HUES6 (cell line): ENCODE measurements at regions not wholly inside any gene's neighbourhood (a gene's known extent, or its start where the extent isn't known, plus 50 kb on each side); places are given as distances from the start of the nearest gene placed in this dataset.
"Not testable (repeated sequence)": the region's sequence is repeated elsewhere in the genome, so short reads cannot be mapped to it uniquely, and the experiment has no call there.

Source experiments
- H3K27ac ChIP-seq: 2 replicates; pipeline ENCODE4 v1.7.0; 2013; ENCODE audit warnings: low read depth, mild to moderate bottlenecking, low read length, inconsistent platforms
- H3K27me3 ChIP-seq: 2 replicates; pipeline ENCODE4 v1.6.1; 2013; ENCODE audit warnings: low read length; ENCODE audit not compliant: control insufficient read depth, insufficient read depth
- H3K36me3 ChIP-seq: 2 replicates; pipeline ENCODE4 v1.6.1; 2013; ENCODE audit warnings: low read length; ENCODE audit not compliant: control insufficient read depth, insufficient read depth
- H3K4me1 ChIP-seq: 2 replicates; pipeline ENCODE4 v1.6.1; 2013; ENCODE audit warnings: low read length; ENCODE audit not compliant: control insufficient read depth, insufficient read depth
- H3K4me3 ChIP-seq: 2 replicates; pipeline ENCODE4 v1.5.1; 2013; ENCODE audit warnings: low read depth, low read length
- H3K9ac ChIP-seq: one replicate; pipeline ENCODE4 v1.6.1; 2013; ENCODE audit warnings: mild to moderate bottlenecking, low read length
- H3K9me3 ChIP-seq: 2 replicates; pipeline ENCODE4 v1.6.1; 2013; ENCODE audit warnings: low read depth, low read length; ENCODE audit not compliant: control insufficient read depth, insufficient read depth

GRCh38 chr4:97110506-97110905 is 1032.8 kb downstream of the STPG2 start:
- no peak overlapping the region for H3K27ac ChIP-seq
- no peaks in the 10 kb centered on the region for H3K9me3 ChIP-seq
- no peaks in the 10 kb centered on the region for H3K4me1 ChIP-seq
- no peak overlapping the region for H3K4me3 ChIP-seq
- H3K27me3 ChIP-seq = no peaks in the 10 kb centered on the region
- no peaks in the 10 kb centered on the region; the same call in 1 of the 2 replicates for H3K36me3 ChIP-seq
- H3K9ac ChIP-seq = no peak overlapping the region

- no peaks in the 10 kb centered on the region for H3K27me3 ChIP-seq
- H3K9me3 ChIP-seq = peaks cover 6% of the 10 kb centered on the region; the same call in 1 of the 2 replicates
- no peak overlapping the region for H3K27ac ChIP-seq
- no peak overlapping the region for H3K9ac ChIP-seq
- H3K4me1 ChIP-seq = peaks cover 3% of the 10 kb centered on the region; the same call in 1 of the 2 replicates
- peaks cover 18% of the 10 kb centered on the region; the same call in 1 of the 2 replicates for H3K36me3 ChIP-seq
- no peak overlapping the region for H3K4me3 ChIP-seq
Observed at GRCh38 chr4:97116511-97116910, 1026.8 kb downstream of the STPG2 start.

- Histone ChIP-seq H3K27me3 (no peaks in the 10 kb centered on the region), H3K9me3 (peaks cover 18% of the 10 kb centered on the region), H3K27ac (0 out of 2 replicates have a peak overlapping the region, but pooled peaks have one; percentile 6), H3K4me3 (no peak overlapping the region), H3K4me1 (peaks cover 15% of the 10 kb centered on the region), H3K36me3 (peaks cover 20% of the 10 kb centered on the region; the same call in 1 of the 2 replicates), H3K9ac (no peak overlapping the region)
Observed at GRCh38 chr4:97121493-97121892, 1021.8 kb downstream of the STPG2 start.

DNA sequence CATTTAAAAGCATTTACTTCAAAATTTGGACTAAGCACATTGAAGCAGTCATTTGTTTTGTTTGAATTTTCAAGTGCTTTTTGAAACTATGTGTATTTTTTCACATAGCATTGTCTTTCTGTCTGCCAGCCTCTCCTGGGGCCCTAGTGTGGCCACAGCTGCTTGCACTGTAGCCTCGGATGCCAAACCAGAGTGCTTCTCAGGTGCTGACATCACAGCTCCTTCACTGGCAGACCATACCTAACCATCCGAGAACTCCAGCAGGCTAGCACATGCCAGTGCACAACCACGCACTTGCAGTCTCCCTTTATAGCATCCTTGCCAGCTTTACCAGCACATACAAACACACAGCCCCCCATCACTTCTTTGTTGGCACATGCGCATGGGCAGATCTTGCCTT is 1019.7 kb downstream of the STPG2 start:
- Histone ChIP-seq H3K27me3 (no peaks in the 10 kb centered on the region), H3K9me3 (peaks cover 18% of the 10 kb centered on the region), H3K4me3 (no peak overlapping the region), H3K9ac (no peak overlapping the region), H3K27ac (no peak overlapping the region), H3K36me3 (peaks cover 23% of the 10 kb centered on the region; the same call in 1 of the 2 replicates), H3K4me1 (peaks cover 15% of the 10 kb centered on the region)

GRCh38 chr4:97132435-97132834 is 1010.8 kb downstream of the STPG2 start:
- H3K4me3 ChIP-seq = no peak overlapping the region
- H3K27ac ChIP-seq = no peak overlapping the region
- peaks cover 5% of the 10 kb centered on the region for H3K9me3 ChIP-seq
- no peaks in the 10 kb centered on the region for H3K27me3 ChIP-seq
- H3K9ac ChIP-seq = no peak overlapping the region
- no peaks in the 10 kb centered on the region for H3K4me1 ChIP-seq
- peaks cover 43% of the 10 kb centered on the region; the same call in 1 of the 2 replicates for H3K36me3 ChIP-seq

DNA sequence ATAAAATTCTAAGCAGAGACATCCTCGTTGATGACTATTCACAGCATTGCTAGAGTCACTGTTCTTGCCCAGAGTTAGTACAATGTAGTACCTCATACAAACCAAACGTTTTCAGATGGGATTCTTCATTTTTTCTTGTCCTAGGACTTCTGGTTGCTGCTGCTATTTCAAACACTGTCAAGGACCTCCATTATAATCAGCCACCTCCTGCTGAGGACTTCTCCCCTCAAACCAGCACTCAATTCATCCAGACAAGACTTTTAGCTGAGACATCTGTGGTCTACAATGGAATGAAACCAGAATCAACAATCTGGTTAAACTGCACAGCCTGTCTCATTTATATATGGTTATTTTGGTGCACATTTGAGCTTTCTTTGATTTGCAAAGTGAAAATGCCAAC is 1008.8 kb downstream of the STPG2 start:
- Histone ChIP-seq H3K9me3 (peaks cover 20% of the 10 kb centered on the region), H3K27me3 (no peaks in the 10 kb centered on the region), H3K9ac (no peak overlapping the region), H3K4me1 (no peaks in the 10 kb centered on the region), H3K36me3 (peaks cover 54% of the 10 kb centered on the region), H3K27ac (no peak overlapping the region), H3K4me3 (no peak overlapping the region)

DNA sequence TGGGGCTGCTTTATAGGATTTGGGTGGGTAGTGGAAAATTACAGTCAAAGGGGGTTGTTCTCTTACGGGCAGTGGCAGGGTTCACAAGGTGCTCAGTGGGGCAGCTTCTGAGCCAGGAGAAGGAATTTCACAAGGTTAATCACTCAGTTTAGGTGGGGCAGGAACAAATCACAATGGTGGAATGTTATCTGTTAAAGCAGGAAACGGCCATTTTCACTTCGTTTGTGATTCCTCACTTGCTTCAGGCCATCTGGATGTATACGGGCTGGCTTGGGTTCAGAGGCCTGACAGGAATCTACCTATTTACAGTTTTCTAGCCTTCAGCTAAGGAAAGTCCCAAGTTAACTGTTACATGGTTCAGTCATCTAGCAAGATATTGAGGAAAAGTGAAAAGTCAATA is 1003.5 kb downstream of the STPG2 start:
- Histone ChIP-seq H3K9me3 (peaks cover 21% of the 10 kb centered on the region), H3K4me1 (peaks cover 31% of the 10 kb centered on the region), H3K4me3 (peak overlapping the region; percentile 45; the same call in 1 of the 2 replicates), H3K9ac (peak overlapping the region; percentile 38), H3K27ac (no peak overlapping the region; the same call in 1 of the 2 replicates), H3K27me3 (no peaks in the 10 kb centered on the region), H3K36me3 (peaks cover 32% of the 10 kb centered on the region)

- Histone ChIP-seq H3K4me3 (peak overlapping the region; percentile 45; the same call in 1 of the 2 replicates), H3K9ac (peak overlapping the region; percentile 83), H3K9me3 (peaks cover 21% of the 10 kb centered on the region), H3K4me1 (peaks cover 32% of the 10 kb centered on the region), H3K36me3 (peaks cover 27% of the 10 kb centered on the region), H3K27me3 (no peaks in the 10 kb centered on the region), H3K27ac (peak overlapping the region; percentile 94)
Observed at GRCh38 chr4:97140545-97140944, 1002.7 kb downstream of the STPG2 start.

- H3K27ac ChIP-seq = peak overlapping the region; percentile 94
- peaks cover 21% of the 10 kb centered on the region for H3K9me3 ChIP-seq
- H3K4me3 ChIP-seq = peak overlapping the region; percentile 45; the same call in 1 of the 2 replicates
- not testable (repeated sequence) for H3K27me3 ChIP-seq
- H3K36me3 ChIP-seq = peaks cover 24% of the 10 kb centered on the region
- H3K4me1 ChIP-seq = peaks cover 32% of the 10 kb centered on the region
- peak overlapping the region; percentile 83 for H3K9ac ChIP-seq
Observed at GRCh38 chr4:97141332-97141731, 1001.9 kb downstream of the STPG2 start.

DNA sequence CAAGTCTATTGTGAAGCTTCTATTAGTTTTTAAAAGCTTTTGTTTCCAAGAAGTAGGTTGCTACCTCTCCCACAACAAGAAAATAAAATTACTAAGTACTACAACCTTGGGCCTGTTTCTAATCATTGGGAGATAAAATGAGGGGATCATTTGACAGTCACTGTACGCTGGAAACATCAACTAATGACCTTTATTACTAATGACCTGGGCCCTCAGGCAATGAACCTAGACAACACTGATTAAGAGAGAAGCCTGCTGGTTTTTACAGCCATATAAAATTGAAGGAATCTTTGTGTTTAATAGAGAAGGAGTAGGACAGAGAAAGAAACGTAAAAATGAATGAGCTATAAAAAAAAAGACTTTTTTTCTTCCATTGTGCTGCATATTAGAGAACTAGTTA is 1000.9 kb downstream of the STPG2 start:
- H3K27ac ChIP-seq = peak overlapping the region; percentile 81; the same call in 1 of the 2 replicates
- H3K27me3 ChIP-seq = no peaks in the 10 kb centered on the region
- no peak overlapping the region for H3K4me3 ChIP-seq
- peaks cover 22% of the 10 kb centered on the region for H3K36me3 ChIP-seq
- peak overlapping the region; percentile 7 for H3K9ac ChIP-seq
- H3K4me1 ChIP-seq = peaks cover 32% of the 10 kb centered on the region
- peaks cover 19% of the 10 kb centered on the region for H3K9me3 ChIP-seq

DNA sequence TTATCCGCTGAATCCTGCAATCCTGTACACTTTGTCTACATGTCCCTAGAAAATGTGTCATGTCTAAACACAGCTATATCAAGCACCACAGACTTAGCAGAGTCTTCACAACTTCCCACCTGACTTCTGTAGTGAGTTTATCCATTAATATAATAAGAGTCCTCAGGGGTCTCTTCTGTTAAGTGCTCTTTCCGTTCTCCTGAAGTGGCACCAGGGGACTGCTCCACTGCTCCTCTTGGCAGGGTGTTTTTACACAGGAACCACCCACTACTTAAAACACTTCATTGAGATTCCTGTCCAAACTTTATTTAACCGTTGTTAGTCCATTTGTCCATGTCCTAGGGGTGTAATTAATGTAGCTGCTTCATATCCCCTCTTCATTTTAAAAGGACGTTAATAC is 1000.4 kb downstream of the STPG2 start:
- Histone ChIP-seq H3K27me3 (no peaks in the 10 kb centered on the region), H3K9me3 (peaks cover 15% of the 10 kb centered on the region), H3K36me3 (peaks cover 18% of the 10 kb centered on the region), H3K27ac (peak overlapping the region; percentile 81; the same call in 1 of the 2 replicates), H3K9ac (no peak overlapping the region), H3K4me1 (peaks cover 32% of the 10 kb centered on the region), H3K4me3 (no peak overlapping the region)
